GM12878 (cell line): ENCODE measurements at regions not wholly inside any gene's neighbourhood (a gene's known extent, or its start where the extent isn't known, plus 50 kb on each side); places are given as distances from the start of the nearest gene placed in this dataset.

Experiments
- ATAC-seq: fragments of 200-7000 bp; cut with Tn5 transposase; 3 replicates; pipeline ENCODE4 v1.9.1; 2020; ENCODE audit warnings: mild to moderate bottlenecking, moderate library complexity
- BruUV-seq: library from RNA; stranded (reverse); fragments of 400-500 nt; replicated peaks from 2 replicates; lab custom pipeline; 2021; lab: Mats Ljungman, UMichigan
- CTCF ChIA-PET: fragments of 300-600 bp; sonication (Branson Sonifier 250); formaldehyde crosslinking; extraction: SDS; loops from one replicate; lab custom pipeline; 2021; ENCODE audit warnings: inconsistent platforms; lab: Yijun Ruan, JAX
- POLR2A ChIA-PET: fragments of 350-600 bp; formaldehyde crosslinking; extraction: SDS; loops from one replicate; lab custom pipeline; 2021; ENCODE audit warnings: inconsistent platforms; lab: Charles Lee
- RAD21 ChIA-PET: fragments of 300-600 bp; sonication (Branson Sonifier 250); formaldehyde crosslinking; loops from one replicate; lab custom pipeline; 2023; ENCODE audit warnings: antibody characterized with exemption; ENCODE audit not compliant: unreplicated experiment; lab: Charles Lee
- SMC1A ChIA-PET: fragments of 300-600 bp; sonication (Branson Sonifier 250); formaldehyde crosslinking; loops from one replicate; lab custom pipeline; 2023; ENCODE audit not compliant: unreplicated experiment, uncharacterized antibody; lab: Charles Lee
- DNase-seq: peaks from one replicate; pipeline ENCODE4 v3.0.0-alpha.2; 2011; ENCODE audit warnings: low read depth, low spot score
- FAIRE-seq: peaks from 3 replicates; lab custom pipeline; 2011; peaks lifted over from hg19 to GRCh38; lab: Jason Lieb, UNC
- H2AFZ ChIP-seq: 2 replicates; pipeline ENCODE4 v1.6.0; 2011; ENCODE audit warnings: low read depth, low read length, control low read depth; ENCODE audit not compliant: control insufficient read depth
- H3K27ac ChIP-seq: 2 replicates; pipeline ENCODE4 v1.5.1; 2011; ENCODE audit warnings: control low read depth; ENCODE audit not compliant: control insufficient read depth, insufficient read depth
- H3K27me3 ChIP-seq, 2 experiments: replicated peaks in 1 of 2; 2 replicates each; pipeline versions ENCODE4 v1.6.0 to v1.6.1; 2011; ENCODE audit warnings: low read length in 1 of 2; ENCODE audit not compliant: control insufficient read depth in 2 of 2, insufficient read depth in 2 of 2
- H3K36me3 ChIP-seq, 2 experiments: 2 replicates each; pipeline ENCODE4 v1.5.1; 2011; ENCODE audit warnings: low read length in 1 of 2; ENCODE audit not compliant: control insufficient read depth in 2 of 2, insufficient read depth in 2 of 2
- H3K4me1 ChIP-seq: 2 replicates; pipeline ENCODE4 v1.6.1; 2011; ENCODE audit warnings: mild to moderate bottlenecking, low read length, moderate library complexity, mixed read lengths; ENCODE audit not compliant: control insufficient read depth, insufficient read depth
- H3K4me2 ChIP-seq: 2 replicates; pipeline ENCODE4 v1.6.0; 2011; ENCODE audit warnings: control low read depth; ENCODE audit not compliant: control insufficient read depth, insufficient read depth
- H3K4me3 ChIP-seq: fragments of 200-600 bp; sonication (generic); 2 replicates; pipeline ENCODE4 v1.5.1; 2016
- H3K79me2 ChIP-seq: 2 replicates; pipeline ENCODE4 v1.6.0; 2011; ENCODE audit warnings: low read length; ENCODE audit not compliant: control insufficient read depth, insufficient read depth
- H3K9ac ChIP-seq: 2 replicates; pipeline ENCODE4 v1.8.0; 2011; ENCODE audit warnings: low read length, control low read depth, mixed read lengths; ENCODE audit not compliant: control insufficient read depth, insufficient read depth
- H3K9me3 ChIP-seq: replicated peaks from 3 replicates; pipeline ENCODE4 v1.5.1; 2011; ENCODE audit warnings: mild to moderate bottlenecking, low read length; ENCODE audit not compliant: control insufficient read depth, insufficient read depth
- H4K20me1 ChIP-seq: 2 replicates; pipeline ENCODE4 v1.6.0; 2011; ENCODE audit not compliant: control insufficient read depth, insufficient read depth
- E2F8 ChIP-seq: fragments of 450-650 bp; IDR thresholded peaks from 2 replicates; pipeline ENCODE4 v1.6.1; 2018; ENCODE audit warnings: mild to moderate bottlenecking, low read depth, moderate library complexity; ENCODE audit not compliant: partially characterized antibody
- EED ChIP-seq: sonication (generic); IDR thresholded peaks from 2 replicates; pipeline ENCODE4 v1.6.1; 2016; ENCODE audit warnings: antibody characterized with exemption, low read depth
- ETV6 ChIP-seq, 2 experiments: fragments of 450-650 bp in 1 of 2; IDR thresholded peaks in 1 of 2; conservative IDR thresholded peaks in 1 of 2; 2 replicates each; pipeline ENCODE4 v1.6.1; 2014; ENCODE audit warnings: antibody characterized with exemption in 1 of 2, borderline replicate concordance in 1 of 2, low read depth in 1 of 2, mild to moderate bottlenecking in 1 of 2, moderate library complexity in 1 of 2
- KDM1A ChIP-seq: fragments of 200-600 bp; sonication (generic); IDR thresholded peaks from 2 replicates; pipeline ENCODE4 v1.6.1; 2016; ENCODE audit warnings: borderline replicate concordance
- MEF2B ChIP-seq: fragments of 450-650 bp; IDR thresholded peaks from 2 replicates; pipeline ENCODE4 v1.6.1; 2018; ENCODE audit warnings: mild to moderate bottlenecking, moderate library complexity; ENCODE audit not compliant: partially characterized antibody, poor library complexity, severe bottlenecking
- MYC ChIP-seq: IDR thresholded peaks from 2 replicates; pipeline ENCODE4 v1.6.1; 2011; ENCODE audit warnings: mild to moderate bottlenecking, low read length, moderate library complexity, inconsistent platforms; ENCODE audit not compliant: insufficient read depth, insufficient replicate concordance, insufficient read length, severe bottlenecking
- NBN ChIP-seq: fragments of 450-650 bp; IDR thresholded peaks from 2 replicates; pipeline ENCODE4 v1.6.1; 2016
- PKNOX1 ChIP-seq: fragments of 450-650 bp; IDR thresholded peaks from 2 replicates; pipeline ENCODE4 v1.6.1; 2016; ENCODE audit warnings: mild to moderate bottlenecking
- SMC3 ChIP-seq: IDR thresholded peaks from 2 replicates; pipeline ENCODE4 v1.6.1; 2011; ENCODE audit warnings: low read length, improper control_type of control experiment, borderline replicate concordance
- STAT3 ChIP-seq: IDR thresholded peaks from 2 replicates; pipeline ENCODE4 v1.6.1; 2011; ENCODE audit warnings: low read depth, low read length, improper control_type of control experiment
- TCF12 ChIP-seq: IDR thresholded peaks from 2 replicates; pipeline ENCODE4 v1.6.1; 2011; ENCODE audit warnings: low read depth, mild to moderate bottlenecking, low read length
- ZNF274 ChIP-seq: IDR thresholded peaks from one replicate; pipeline ENCODE4 v1.8.0; 2011; ENCODE audit not compliant: insufficient read length, insufficient read depth
- ZNF622 ChIP-seq: fragments of 450-650 bp; IDR thresholded peaks from 2 replicates; pipeline ENCODE4 v1.6.1; 2017; ENCODE audit warnings: mild to moderate bottlenecking, inconsistent platforms
- WGBS: methylation state at CpG from one replicate; pipeline ENCODE4 v1.1.6; 2016; ENCODE audit warnings: low lambda C conversion rate; ENCODE audit not compliant: insufficient replicate concordance, insufficient coverage; ENCODE audit errors: missing lambda C conversion rate; 5-methylcytosine and 5-hydroxymethylcytosine counted together
- in situ Hi-C: fragments of 300-500 bp; cut with MboI; formaldehyde crosslinking; loops from 9 replicates; pipeline ENCODE4 v1.14.3; 2018; ENCODE audit warnings: mixed read lengths
- intact Hi-C: fragments of 100-400 bp; cut with micrococcal nuclease; formaldehyde crosslinking; loops from one replicate; pipeline ENCODE4 v1.14.2; 2022; ENCODE audit not compliant: unreplicated experiment

- no peak for TF ChIP-seq E2F8
- TF ChIP-seq MYC, result no peak
- TF ChIP-seq EED, result no peak
- TF ChIP-seq MEF2B, result no peak
- no peak for TF ChIP-seq ETV6 (conservative IDR thresholded peaks at IDR 0.05 in 1 of 2, IDR thresholded peaks at IDR 0.05 in 1 of 2; ENCODE audit: borderline replicate concordance in 1 of 2, low read depth in 1 of 2)
- TF ChIP-seq ZNF274, result no peak
- no peak for TF ChIP-seq NBN
Observed at GRCh38 chr14:48075487-48075886, 400.1 kb upstream of the MDGA2 start (continued).

- CTCF ChIA-PET, result no interaction called here
- DNase-seq, result no peak
- H2AFZ ChIP-seq, result no peak overlapping the region
- RAD21 ChIA-PET, result no interaction called here
- SMC1A ChIA-PET, result no interaction called here
- no peak for TF ChIP-seq PKNOX1
- no peak for TF ChIP-seq TCF12
- no peak for TF ChIP-seq STAT3
- TF ChIP-seq SMC3, result no peak
- TF ChIP-seq KDM1A, result no peak
- TF ChIP-seq ZNF622, result no peak
- TF ChIP-seq, all 136 proteins: peak for 0
- H3K4me1 ChIP-seq, result no peaks in the 10 kb centered on the region
- 0% methylated on average over 1 of the region's 1 CpG for WGBS
- H3K79me2 ChIP-seq, result no peaks in the 10 kb centered on the region
- no peak overlapping the region for H3K9ac ChIP-seq
- H3K4me2 ChIP-seq, result no peak overlapping the region
- H3K36me3 ChIP-seq, result no peaks in the 10 kb centered on the region
- in situ Hi-C loops (no loop called here), intact Hi-C loops (no loop called here)
- no peak overlapping the region for H3K4me3 ChIP-seq
- H4K20me1 ChIP-seq, result no peaks in the 10 kb centered on the region
- no peaks in the 10 kb centered on the region for H3K27me3 ChIP-seq
- no peak overlapping the region for H3K27ac ChIP-seq
- ATAC-seq (no peak), FAIRE-seq (no peak)
- no peaks in the 10 kb centered on the region for H3K9me3 ChIP-seq
- BruUV-seq, result no TSS peak
- POLR2A ChIA-PET, result no interaction called here
Observed at GRCh38 chr14:48052973-48053372, 377.6 kb upstream of the MDGA2 start.
